ENCODE measurements at regions not wholly inside any gene's neighbourhood (a gene's known extent, or its start where the extent isn't known, plus 50 kb on each side); places are given as distances from the start of the nearest gene placed in this dataset.

- POLR2A ChIA-PET, result no interaction called here
- H3K9me3 ChIP-seq (ENCODE audit: control insufficient read depth, insufficient read depth, low read length), result no peaks in the 10 kb centered on the region
- no peak for TF ChIP-seq CTCF (IDR thresholded peaks at IDR 0.05; ENCODE audit: low read depth, low read length)
Measured at GRCh38 chr5:89992201-89992600, 417.4 kb downstream of the CETN3 start.

GRCh38 chr5:89991592-89991991, 418.0 kb downstream of the CETN3 start:
- no peaks in the 10 kb centered on the region for H3K9me3 ChIP-seq (ENCODE audit: control insufficient read depth, insufficient read depth, low read length)
- H3K4me3 ChIP-seq (ENCODE audit: low read depth, low read length), result no peak overlapping the region
- ChIA-PET POLR2A (no interaction called here), CTCF (no interaction called here)
- no peaks in the 10 kb centered on the region for H3K27me3 ChIP-seq (ENCODE audit: control insufficient read depth, insufficient read depth, low read length)
- DNase-seq (ENCODE audit: low read depth, low spot score), result no peak
- no peak for TF ChIP-seq CTCF (IDR thresholded peaks at IDR 0.05; ENCODE audit: low read depth, low read length)
- H3K27ac ChIP-seq (ENCODE audit: low read depth, low read length), result no peak overlapping the region

More at GRCh38 chr5:89992201-89992600, 417.4 kb downstream of the CETN3 start:
- Histone ChIP-seq H3K27me3 (ENCODE audit: control insufficient read depth, insufficient read depth, low read length) (no peaks in the 10 kb centered on the region), H3K27ac (ENCODE audit: low read depth, low read length) (no peak overlapping the region), H3K4me3 (ENCODE audit: low read depth, low read length) (no peak overlapping the region)
- CTCF ChIA-PET, result no interaction called here
- DNase-seq (ENCODE audit: low read depth, low spot score), result no peak

- ChIA-PET POLR2A (no interaction called here), CTCF (no interaction called here)
- TF ChIP-seq CTCF (IDR thresholded peaks at IDR 0.05; ENCODE audit: low read depth, low read length), result no peak
- Histone ChIP-seq H3K9me3 (ENCODE audit: control insufficient read depth, insufficient read depth, low read length) (no peaks in the 10 kb centered on the region), H3K27me3 (ENCODE audit: control insufficient read depth, insufficient read depth, low read length) (no peaks in the 10 kb centered on the region), H3K4me3 (ENCODE audit: low read depth, low read length) (no peak overlapping the region), H3K27ac (ENCODE audit: low read depth, low read length) (no peak overlapping the region)
- no peak for DNase-seq (ENCODE audit: low read depth, low spot score)
Measured at GRCh38 chr5:89989776-89990175, 419.8 kb downstream of the CETN3 start.

GRCh38 chr5:89988998-89989655, 420.4 kb downstream of the CETN3 start:
- Histone ChIP-seq H3K27ac (ENCODE audit: low read depth, low read length) (no peak overlapping the region), H3K27me3 (ENCODE audit: control insufficient read depth, insufficient read depth, low read length) (no peaks in the 10 kb centered on the region), H3K9me3 (ENCODE audit: control insufficient read depth, insufficient read depth, low read length) (no peaks in the 10 kb centered on the region), H3K4me3 (ENCODE audit: low read depth, low read length) (no peak overlapping the region)
- TF ChIP-seq CTCF (IDR thresholded peaks at IDR 0.05; ENCODE audit: low read depth, low read length), result no peak
- DNase-seq (ENCODE audit: low read depth, low spot score), result no peak
- ChIA-PET POLR2A (no interaction called here), CTCF (no interaction called here)

GRCh38 chr5:89988129-89988810, 421.3 kb downstream of the CETN3 start:
- DNase-seq (ENCODE audit: low read depth, low spot score), result no peak
- no peak overlapping the region for H3K4me3 ChIP-seq (ENCODE audit: low read depth, low read length)
- TF ChIP-seq CTCF (IDR thresholded peaks at IDR 0.05; ENCODE audit: low read depth, low read length), result no peak
- no peak overlapping the region for H3K27ac ChIP-seq (ENCODE audit: low read depth, low read length)
- no peaks in the 10 kb centered on the region for H3K9me3 ChIP-seq (ENCODE audit: control insufficient read depth, insufficient read depth, low read length)
- H3K27me3 ChIP-seq (ENCODE audit: control insufficient read depth, insufficient read depth, low read length), result no peaks in the 10 kb centered on the region
- CTCF ChIA-PET, result interaction anchor here (0.6 kb wide), 1 partner anchor 40 kb away, joined by 3 read pairs; no protein-coding TSS in a partner anchor
- POLR2A ChIA-PET, result no interaction called here

Data from AG04450 (cell line).